ENCODE measurements at regions not wholly inside any gene's neighbourhood (a gene's known extent, or its start where the extent isn't known, plus 50 kb on each side); places are given as distances from the start of the nearest gene placed in this dataset.
"Not testable (repeated sequence)": the region's sequence is repeated elsewhere in the genome, so short reads cannot be mapped to it uniquely, and the experiment has no call there.

DNA sequence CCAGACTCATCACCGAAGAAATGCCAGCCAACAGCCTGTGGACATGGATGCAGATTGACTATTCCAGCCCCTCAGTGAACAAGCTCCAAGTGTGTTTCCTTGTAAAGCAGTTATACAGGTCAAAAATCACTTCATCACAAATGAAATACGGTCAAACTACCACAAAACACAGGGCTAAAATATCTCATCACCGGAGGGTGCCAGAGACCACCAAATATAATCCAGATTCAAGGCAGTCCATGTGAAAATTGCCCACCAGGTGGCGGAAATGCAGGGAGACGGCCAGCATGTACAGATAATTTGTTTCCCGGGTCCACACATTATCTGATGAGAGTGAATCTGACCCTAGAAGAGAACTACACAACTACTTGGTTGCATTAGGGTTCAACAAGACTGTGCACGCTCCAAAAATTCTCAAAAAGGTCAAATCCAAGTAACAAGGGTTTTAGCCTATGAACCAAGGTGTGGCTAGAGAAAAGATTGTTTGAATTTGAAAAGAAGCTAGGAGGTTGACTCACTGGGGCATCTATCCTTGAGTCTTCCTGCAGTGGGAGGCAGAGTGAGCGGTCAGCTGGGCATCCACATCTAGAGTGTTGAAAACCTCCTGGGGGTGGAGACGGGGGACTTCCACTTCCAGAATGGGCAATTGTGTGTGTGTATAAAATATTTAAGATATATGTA is 71.7 kb downstream of the IGLL5 start:
- ChIA-PET CTCF (interaction anchor here (0.5 to 2.9 kb wide), 20 partner anchors 11 to 495 kb away, joined by 3 to 38 read pairs (median 5); partner anchors contain the start of gene RAB36), POLR2A (no interaction called here)
- TF ChIP-seq BHLHE40 (IDR thresholded peaks at IDR 0.05; ENCODE audit: borderline replicate concordance), result no peak
- no peak for TF ChIP-seq ARNT (IDR thresholded peaks at IDR 0.05)
- TF ChIP-seq SUZ12 (IDR thresholded peaks at IDR 0.05), result no peak
- no peak for TF ChIP-seq SP1 (IDR thresholded peaks at IDR 0.05)
- no peak for TF ChIP-seq TARDBP (IDR thresholded peaks at IDR 0.05)
- no peak for TF ChIP-seq ELF4 (IDR thresholded peaks at IDR 0.05)
- DNase-seq (ENCODE audit: extremely low spot score), result peak; percentile 77

DNA sequence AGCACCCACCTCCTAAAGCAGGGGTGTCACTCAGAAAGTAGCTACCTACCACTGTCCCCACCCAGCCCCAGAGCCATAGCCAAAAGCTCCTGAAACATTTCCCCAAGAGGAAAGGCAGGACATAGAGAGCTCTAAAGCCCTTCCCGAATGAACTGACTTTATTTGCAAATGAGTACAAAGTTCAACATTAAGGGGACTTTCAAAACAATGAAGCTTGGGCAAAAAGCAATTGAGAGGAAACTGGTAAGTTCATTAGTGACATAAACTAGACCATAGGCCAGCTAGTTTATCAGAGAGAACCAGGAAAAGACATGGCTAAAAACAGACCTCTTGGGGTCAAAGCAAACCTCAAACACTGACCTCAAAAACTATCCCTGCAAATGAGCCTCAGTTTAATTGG is 72.7 kb downstream of the IGLL5 start:
- TF ChIP-seq TARDBP (IDR thresholded peaks at IDR 0.05), result no peak
- no peak for TF ChIP-seq BHLHE40 (IDR thresholded peaks at IDR 0.05; ENCODE audit: borderline replicate concordance)
- no peak for TF ChIP-seq LEF1 (IDR thresholded peaks at IDR 0.05; ENCODE audit: borderline replicate concordance)
- no peak for TF ChIP-seq CTBP1 (IDR thresholded peaks at IDR 0.05; ENCODE audit: borderline replicate concordance)
- TF ChIP-seq, protein P1, sequence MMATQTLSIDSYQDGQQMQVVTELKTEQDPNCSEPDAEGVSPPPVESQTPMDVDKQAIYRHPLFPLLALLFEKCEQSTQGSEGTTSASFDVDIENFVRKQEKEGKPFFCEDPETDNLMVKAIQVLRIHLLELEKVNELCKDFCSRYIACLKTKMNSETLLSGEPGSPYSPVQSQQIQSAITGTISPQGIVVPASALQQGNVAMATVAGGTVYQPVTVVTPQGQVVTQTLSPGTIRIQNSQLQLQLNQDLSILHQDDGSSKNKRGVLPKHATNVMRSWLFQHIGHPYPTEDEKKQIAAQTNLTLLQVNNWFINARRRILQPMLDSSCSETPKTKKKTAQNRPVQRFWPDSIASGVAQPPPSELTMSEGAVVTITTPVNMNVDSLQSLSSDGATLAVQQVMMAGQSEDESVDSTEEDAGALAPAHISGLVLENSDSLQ (IDR thresholded peaks at IDR 0.05), result no peak
- TF ChIP-seq ZNF384 (IDR thresholded peaks at IDR 0.05), result no peak
- TF ChIP-seq FOXK2 (IDR thresholded peaks at IDR 0.05), result no peak
- TF ChIP-seq HDGF (IDR thresholded peaks at IDR 0.05; ENCODE audit: borderline replicate concordance), result no peak
- no peak for TF ChIP-seq SP1 (IDR thresholded peaks at IDR 0.05)
- TF ChIP-seq FOXA1 (IDR thresholded peaks at IDR 0.05), result no peak
- TF ChIP-seq FOXM1 (IDR thresholded peaks at IDR 0.05; ENCODE audit: borderline replicate concordance), result no peak
- DNase-seq (ENCODE audit: extremely low spot score), result no peak
- ChIA-PET CTCF (interaction anchor here (0.5 to 2.9 kb wide), 7 partner anchors 15 to 321 kb away, joined by 3 to 38 read pairs (median 6); partner anchors contain the start of gene RAB36), POLR2A (no interaction called here)

DNA sequence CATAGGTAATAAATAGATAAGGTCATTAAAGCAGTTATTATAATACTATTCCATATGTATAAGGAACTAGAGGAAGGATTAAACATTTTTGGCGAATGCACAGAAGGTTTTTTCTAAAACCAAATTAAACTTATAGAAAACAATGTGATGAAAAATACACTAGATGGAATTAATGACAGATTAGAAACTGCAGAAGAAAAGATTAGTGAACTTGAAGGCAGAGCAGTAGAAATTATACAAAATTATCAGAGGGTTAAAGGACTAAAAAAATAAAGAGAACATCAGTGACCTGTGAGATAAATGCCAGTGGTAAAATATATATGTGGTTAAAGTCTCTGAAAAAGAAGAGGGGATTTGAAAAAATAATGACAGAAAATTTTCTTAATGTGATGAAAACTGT is 74.0 kb downstream of the IGLL5 start:
- POLR2A ChIA-PET, result no interaction called here
- TF ChIP-seq FOXK2 (IDR thresholded peaks at IDR 0.05) (no peak), TARDBP (IDR thresholded peaks at IDR 0.05) (no peak), L3MBTL2 (conservative IDR thresholded peaks at IDR 0.05) (no peak), ARNT (IDR thresholded peaks at IDR 0.05) (no peak), BHLHE40 (IDR thresholded peaks at IDR 0.05; ENCODE audit: borderline replicate concordance) (no peak)
- no peak for DNase-seq (ENCODE audit: extremely low spot score)
- CTCF ChIA-PET, result no interaction called here

DNA sequence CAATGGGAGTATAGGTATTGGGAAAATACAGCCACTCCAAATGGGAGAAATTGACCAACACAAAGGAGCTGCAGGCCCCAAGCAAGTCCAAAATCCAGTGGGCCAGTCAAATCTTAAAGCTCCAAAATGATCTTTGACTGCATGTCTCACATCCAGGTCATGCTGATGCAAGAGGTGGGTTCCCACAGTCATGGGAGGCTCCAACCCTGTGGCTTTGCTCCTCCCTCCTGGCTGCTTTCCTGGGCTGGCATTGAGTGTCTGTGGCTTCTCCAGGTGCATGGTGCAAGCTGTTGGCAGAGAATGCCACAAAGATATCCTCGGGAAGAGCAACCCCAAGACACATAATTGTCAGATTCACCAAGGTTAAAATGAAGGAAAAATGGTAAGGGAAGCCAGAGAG is 80.8 kb downstream of the IGLL5 start:
- no peak for DNase-seq (ENCODE audit: extremely low spot score)
- TF ChIP-seq FOXM1 (IDR thresholded peaks at IDR 0.05; ENCODE audit: borderline replicate concordance) (no peak), CTBP1 (IDR thresholded peaks at IDR 0.05; ENCODE audit: borderline replicate concordance) (no peak), ARNT (IDR thresholded peaks at IDR 0.05) (no peak), ZNF384 (IDR thresholded peaks at IDR 0.05) (no peak), LEF1 (IDR thresholded peaks at IDR 0.05; ENCODE audit: borderline replicate concordance) (no peak), FOXA1 (IDR thresholded peaks at IDR 0.05) (no peak), ELF4 (IDR thresholded peaks at IDR 0.05) (no peak), HDGF (IDR thresholded peaks at IDR 0.05; ENCODE audit: borderline replicate concordance) (no peak), L3MBTL2 (conservative IDR thresholded peaks at IDR 0.05) (no peak), NFRKB (IDR thresholded peaks at IDR 0.05) (no peak), BHLHE40 (IDR thresholded peaks at IDR 0.05; ENCODE audit: borderline replicate concordance) (no peak)
- ChIA-PET POLR2A (no interaction called here), CTCF (interaction anchor here (0.6 kb wide), 1 partner anchor 170 kb away, joined by 3 read pairs; no protein-coding TSS in a partner anchor)

DNA sequence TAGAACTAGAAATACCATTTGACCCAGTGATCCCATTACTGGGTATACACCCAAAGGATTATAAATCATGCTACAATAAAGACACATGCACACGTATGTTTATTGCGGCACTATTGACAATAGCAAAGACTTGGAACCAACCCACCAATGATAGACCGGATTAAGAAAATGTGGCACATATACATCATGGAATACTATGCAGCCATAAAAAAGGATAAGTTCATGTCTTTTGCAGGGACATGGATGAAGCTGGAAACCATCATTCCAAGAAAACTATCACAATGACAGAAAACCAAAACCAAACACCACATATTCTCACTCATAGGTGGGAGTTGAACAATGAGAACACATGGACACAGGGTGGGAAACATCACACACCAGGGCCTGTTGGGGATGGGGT is 85.0 kb downstream of the IGLL5 start:
- CTCF ChIA-PET; POLR2A ChIA-PET; DNase-seq (ENCODE audit: extremely low spot score): not testable (repeated sequence)

DNA sequence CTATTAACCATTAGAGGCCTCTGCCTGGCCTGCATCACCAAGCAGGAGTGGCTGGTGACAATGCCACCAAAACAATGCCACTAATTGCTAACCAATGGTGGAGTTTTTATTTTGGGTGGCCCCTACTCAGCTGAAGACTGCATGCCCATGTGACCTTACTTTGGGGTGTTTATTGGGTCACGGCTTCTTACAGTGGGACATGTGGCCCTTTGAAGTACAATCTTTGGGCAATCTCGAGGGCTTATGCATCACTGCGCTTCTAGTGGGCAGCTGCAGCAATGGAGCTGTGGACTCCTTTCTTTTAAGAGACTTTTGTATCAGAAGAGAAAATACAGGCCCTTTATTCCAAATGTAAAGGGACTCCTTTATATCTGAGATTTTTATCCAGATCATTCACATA is 85.7 kb downstream of the IGLL5 start:
- DNase-seq (ENCODE audit: extremely low spot score), result no peak
- no peak for TF ChIP-seq SUZ12 (IDR thresholded peaks at IDR 0.05)
- TF ChIP-seq TARDBP (IDR thresholded peaks at IDR 0.05), result no peak
- TF ChIP-seq ZNF384 (IDR thresholded peaks at IDR 0.05), result no peak
- TF ChIP-seq LEF1 (IDR thresholded peaks at IDR 0.05; ENCODE audit: borderline replicate concordance), result no peak
- no peak for TF ChIP-seq NFRKB (IDR thresholded peaks at IDR 0.05)
- TF ChIP-seq FOXK2 (IDR thresholded peaks at IDR 0.05), result no peak
- no peak for TF ChIP-seq ELF4 (IDR thresholded peaks at IDR 0.05)
- no peak for TF ChIP-seq L3MBTL2 (conservative IDR thresholded peaks at IDR 0.05)
- no peak for TF ChIP-seq ARNT (IDR thresholded peaks at IDR 0.05)
- no peak for TF ChIP-seq HDGF (IDR thresholded peaks at IDR 0.05; ENCODE audit: borderline replicate concordance)
- TF ChIP-seq, protein P1 (IDR thresholded peaks at IDR 0.05), result no peak
- CTCF ChIA-PET, result no interaction called here
- POLR2A ChIA-PET, result no interaction called here

DNA sequence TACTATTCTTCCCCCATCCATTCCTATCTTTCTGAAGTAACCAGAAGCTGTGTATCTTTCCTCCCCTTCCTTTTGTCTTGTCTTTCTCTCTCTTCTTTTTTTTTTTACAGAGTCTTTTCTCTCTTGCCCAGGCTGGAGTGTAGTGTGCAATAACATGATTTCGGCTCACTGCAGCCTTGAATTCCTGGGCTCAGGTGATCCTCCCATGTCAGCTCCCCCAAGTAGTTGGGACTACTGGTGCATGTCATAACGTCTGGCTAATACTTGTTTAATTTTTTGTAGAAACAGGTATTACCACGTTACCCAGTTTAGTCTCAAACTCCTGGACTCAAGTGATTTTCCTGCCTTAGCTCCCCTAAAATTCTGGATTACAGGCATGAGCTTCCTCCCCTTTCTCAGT is 86.5 kb downstream of the IGLL5 start:
- DNase-seq (ENCODE audit: extremely low spot score), result no peak
- no peak for TF ChIP-seq ZNF384 (IDR thresholded peaks at IDR 0.05)
- no peak for TF ChIP-seq NFRKB (IDR thresholded peaks at IDR 0.05)
- no peak for TF ChIP-seq FOXM1 (IDR thresholded peaks at IDR 0.05; ENCODE audit: borderline replicate concordance)
- no peak for TF ChIP-seq CTBP1 (IDR thresholded peaks at IDR 0.05; ENCODE audit: borderline replicate concordance)
- no peak for TF ChIP-seq LEF1 (IDR thresholded peaks at IDR 0.05; ENCODE audit: borderline replicate concordance)
- no peak for TF ChIP-seq HDGF (IDR thresholded peaks at IDR 0.05; ENCODE audit: borderline replicate concordance)
- no peak for TF ChIP-seq L3MBTL2 (conservative IDR thresholded peaks at IDR 0.05)
- no peak for TF ChIP-seq SUZ12 (IDR thresholded peaks at IDR 0.05)
- no peak for TF ChIP-seq FOXK2 (IDR thresholded peaks at IDR 0.05)
- POLR2A ChIA-PET, result no interaction called here
- CTCF ChIA-PET, result interaction anchor here (0.6 to 1.0 kb wide), 3 partner anchors 15 to 211 kb away, joined by 3 read pairs; no protein-coding TSS in a partner anchor

Data from HEK293T (cell line).